ENCODE measurements at regions not wholly inside any gene's neighbourhood (a gene's known extent, or its start where the extent isn't known, plus 50 kb on each side); places are given as distances from the start of the nearest gene placed in this dataset.

GRCh38 chr14:106823552-106823951 is 1297.2 kb downstream of the TMEM121 start:
- DNase-seq, result no peak

GRCh38 chr14:106826833-106827369 is 1300.5 kb downstream of the TMEM121 start:
- DNase-seq, result no peak

DNA sequence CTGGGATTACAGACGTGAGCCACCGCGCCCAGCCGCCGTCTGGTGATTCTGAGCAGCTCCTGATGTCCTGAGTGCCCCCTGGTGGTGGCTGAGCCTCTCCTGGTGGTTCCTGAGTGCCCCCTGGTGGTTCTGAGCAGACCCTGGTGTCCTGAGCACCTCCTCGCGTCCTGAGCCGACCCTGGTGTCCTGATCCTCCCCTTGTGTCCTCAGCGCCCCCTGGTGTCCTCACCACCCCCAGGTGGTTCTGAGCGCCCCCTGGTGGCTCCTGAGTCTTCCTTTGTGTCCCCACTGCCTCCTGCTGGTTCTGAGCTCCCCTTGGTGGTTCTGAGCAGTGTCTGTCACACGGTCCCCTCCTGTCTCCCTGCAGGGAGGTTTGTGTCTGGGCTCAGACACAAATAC is 1304.9 kb downstream of the TMEM121 start:
- no peak for DNase-seq

- no peak for DNase-seq
Observed at GRCh38 chr14:106837870-106838269, 1311.5 kb downstream of the TMEM121 start.

- no peak for DNase-seq
Observed at GRCh38 chr14:106838991-106839769, 1312.8 kb downstream of the TMEM121 start.

DNA sequence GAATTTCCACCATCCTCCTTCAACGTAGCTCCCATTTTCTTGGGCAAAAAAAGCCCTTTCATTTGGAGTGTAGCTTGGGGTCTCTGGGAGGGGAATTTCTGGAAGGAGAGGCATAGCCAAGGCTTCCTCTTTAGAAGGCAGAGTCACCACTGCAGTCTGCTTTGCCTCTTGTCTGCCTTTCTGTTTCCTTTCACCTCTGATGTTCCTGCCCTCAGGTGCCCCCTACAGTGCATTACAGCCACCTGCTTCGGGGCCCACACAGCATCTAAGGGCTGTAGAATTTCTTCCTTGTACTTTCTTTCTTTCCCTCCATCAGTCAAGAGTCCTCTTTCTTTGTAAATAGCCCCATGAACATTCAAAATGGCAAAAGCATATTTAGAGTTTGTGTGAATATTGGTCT is 1313.9 kb downstream of the TMEM121 start:
- DNase-seq, result no peak

GRCh38 chr14:106840991-106841390 is 1314.6 kb downstream of the TMEM121 start:
- DNase-seq, result peak; percentile 24

DNA sequence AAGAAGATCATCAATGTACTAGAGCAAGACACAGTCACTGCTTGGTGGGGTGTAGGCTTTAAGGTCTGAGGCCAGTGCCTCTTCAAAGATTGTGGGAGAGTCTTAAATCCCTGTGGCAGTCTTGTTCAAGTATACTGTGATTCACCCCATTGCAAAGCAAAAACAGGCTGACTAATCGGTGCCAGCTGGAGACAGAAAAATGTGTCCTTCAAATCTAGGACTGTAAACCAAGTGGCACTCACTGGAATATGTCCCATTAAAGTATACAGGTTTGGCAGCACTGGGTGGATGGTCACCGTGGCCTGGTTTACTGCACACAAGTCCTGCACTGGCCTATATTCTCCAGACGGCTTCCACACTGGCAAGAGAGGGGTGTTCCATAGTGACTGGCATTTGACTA is 1315.3 kb downstream of the TMEM121 start:
- no peak for DNase-seq

DNA sequence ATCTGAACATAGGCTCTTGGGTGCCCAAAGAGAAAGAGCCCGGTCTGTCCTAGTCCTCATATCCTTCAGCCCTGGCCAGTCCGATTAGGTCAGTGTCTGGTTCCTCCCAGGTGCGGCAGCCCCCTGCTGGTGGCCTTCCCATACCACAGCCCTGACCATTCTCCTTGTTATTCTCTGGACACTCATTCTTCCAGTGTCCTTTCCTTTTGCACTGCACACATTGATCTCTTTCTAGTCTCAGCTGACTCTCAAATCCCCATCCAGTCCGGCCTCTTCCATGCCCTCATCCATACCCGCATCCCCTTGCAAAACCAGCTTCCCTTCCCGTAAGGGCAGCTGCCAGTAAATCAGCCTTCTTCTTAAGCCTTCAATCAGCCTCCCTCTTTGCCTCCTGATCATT is 1316.3 kb downstream of the TMEM121 start:
- no peak for DNase-seq

DNA sequence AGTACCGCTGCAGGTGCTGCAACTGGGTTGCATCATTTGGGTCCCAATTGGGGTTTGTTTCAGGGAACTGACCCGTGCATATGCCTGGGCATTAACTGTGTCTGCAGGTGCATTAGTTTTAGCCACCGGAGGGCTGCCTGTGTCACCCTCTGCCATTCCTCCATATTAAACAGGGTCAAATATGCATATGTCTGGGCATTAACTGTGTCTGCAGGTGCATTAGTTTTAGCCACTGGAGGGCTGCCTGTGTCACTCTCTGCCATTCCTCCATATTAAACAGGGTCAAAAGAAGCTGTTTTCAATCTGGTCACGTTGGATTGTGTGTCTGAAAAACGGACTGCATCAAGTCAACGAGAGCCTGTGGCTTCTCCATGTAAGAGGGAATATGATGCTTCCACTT is 1317.0 kb downstream of the TMEM121 start:
- DNase-seq, result no peak

GRCh38 chr14:106843951-106844483 is 1317.6 kb downstream of the TMEM121 start:
- DNase-seq, result peak; percentile 84

DNA sequence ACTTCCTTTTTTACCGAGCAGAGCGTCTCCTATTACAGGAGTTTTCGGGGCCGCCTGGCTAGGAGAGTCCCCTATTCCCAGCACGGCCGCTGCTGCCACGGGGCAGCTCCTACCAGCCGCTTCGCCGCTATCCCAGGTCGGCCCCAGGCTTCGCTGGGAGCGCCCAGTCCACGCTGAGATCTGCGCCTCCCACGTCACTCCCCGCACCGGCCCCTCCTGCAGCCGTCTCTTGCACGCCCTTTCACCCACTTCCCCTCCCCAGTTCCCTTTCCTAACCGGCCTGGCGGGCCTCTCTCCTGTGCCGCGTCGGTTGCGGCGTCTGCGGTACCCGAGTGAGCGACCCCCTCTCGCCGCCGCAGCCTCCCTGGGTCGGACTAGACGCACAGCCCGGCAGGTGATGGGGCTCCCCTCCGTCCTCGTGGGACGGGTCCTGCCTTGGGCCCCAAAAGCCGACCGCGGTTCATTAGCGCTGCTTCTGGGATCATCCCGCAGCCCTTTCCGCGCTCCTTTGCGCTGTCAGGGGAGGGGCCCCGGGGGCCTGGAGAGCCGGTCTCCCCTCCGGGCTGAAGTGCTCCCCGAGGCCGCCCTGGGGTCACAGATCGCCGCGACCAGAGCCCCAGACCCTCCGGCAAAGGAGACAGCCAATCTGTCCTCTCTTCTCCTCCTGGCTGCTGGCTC is 1318.4 kb downstream of the TMEM121 start:
- peak; percentile 88 for DNase-seq

DNA sequence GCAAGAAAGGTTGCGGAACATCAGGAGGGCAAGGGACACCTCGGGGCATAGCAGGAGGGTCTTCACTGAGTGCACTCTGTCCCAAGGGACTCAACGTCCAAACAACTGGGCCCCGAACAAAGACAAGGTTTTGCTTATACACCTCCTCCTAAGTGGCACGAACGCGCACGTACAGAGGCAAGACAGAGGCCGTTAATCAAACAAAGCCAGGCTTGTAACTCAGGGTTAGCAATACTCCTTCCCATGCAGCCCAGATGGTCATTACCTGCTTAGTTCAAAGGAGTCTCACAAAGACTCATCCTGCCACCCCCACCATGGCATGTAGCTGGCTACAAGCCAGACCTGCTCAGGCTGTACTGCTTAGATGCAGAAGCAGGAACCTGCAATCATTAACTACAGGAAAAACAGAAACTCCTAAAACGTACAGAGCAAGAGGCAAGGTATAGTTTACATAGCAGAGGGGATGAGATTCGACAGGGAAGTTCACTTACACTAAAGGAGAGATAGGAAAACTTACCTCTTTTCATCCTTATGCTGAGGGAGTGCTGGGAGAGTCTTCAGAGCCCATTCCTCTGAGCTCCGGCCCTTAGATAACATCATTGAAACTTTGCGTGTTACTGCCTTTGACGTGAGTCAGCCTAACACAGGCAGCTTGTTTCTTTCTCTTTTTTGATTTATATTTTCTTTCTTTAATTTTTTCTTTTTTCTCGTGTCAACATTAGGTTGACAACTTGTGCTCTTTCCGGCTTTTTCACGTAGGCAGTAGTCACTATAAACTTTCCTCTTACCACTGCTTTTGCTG is 1319.1 kb downstream of the TMEM121 start:
- peak; percentile 70 for DNase-seq

GRCh38 chr14:106846218-106846617 is 1319.8 kb downstream of the TMEM121 start:
- DNase-seq, result no peak

- no peak for DNase-seq
Observed at GRCh38 chr14:106848330-106849121, 1322.1 kb downstream of the TMEM121 start.

DNA sequence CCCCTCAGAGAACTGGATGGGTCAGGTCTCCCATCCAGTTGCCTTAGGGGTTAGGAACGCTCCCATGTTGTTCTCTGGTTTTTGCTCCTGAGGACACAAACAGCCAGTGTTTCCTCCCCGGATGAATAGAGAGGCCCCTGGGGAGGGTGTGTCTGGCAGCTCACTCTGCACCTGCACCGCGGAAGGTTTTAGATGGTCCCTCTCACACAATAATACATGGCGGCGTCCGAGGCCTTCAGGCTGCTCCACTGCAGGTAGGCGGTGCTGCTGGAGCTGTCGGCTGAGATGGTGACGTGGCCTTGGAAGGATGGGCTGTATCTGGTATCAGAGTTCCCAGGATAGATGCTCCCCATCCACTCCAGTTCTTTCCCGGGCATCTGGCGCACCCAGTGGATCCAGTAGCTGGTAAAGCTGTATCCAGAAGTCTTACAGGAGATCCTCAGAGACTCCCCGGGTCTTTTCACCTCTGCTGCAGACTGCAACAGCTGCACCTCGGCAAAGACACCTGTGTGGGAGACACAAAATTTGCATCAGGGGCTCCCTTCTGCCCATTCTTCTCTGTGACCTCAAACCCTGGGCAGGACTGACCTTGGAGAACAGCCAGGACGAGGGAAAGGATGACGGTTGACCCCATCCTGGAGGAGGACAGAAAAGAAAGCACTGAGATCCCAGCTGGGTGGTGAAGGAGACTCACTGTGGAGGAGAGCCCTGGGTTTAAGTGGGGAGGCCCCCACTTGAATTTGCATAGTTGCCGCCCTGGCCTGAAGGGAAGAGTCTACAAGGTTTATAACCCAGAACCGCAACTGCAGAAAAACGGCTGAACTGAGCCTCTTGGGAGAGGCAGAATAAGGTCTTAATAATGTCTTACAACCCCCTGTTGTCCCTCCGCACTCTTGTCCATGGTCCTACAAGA is 1324.8 kb downstream of the TMEM121 start:
- DNase-seq, result no peak

GRCh38 chr14:106872611-106873446 is 1346.4 kb downstream of the TMEM121 start:
- peak; percentile 84 for DNase-seq

DNA sequence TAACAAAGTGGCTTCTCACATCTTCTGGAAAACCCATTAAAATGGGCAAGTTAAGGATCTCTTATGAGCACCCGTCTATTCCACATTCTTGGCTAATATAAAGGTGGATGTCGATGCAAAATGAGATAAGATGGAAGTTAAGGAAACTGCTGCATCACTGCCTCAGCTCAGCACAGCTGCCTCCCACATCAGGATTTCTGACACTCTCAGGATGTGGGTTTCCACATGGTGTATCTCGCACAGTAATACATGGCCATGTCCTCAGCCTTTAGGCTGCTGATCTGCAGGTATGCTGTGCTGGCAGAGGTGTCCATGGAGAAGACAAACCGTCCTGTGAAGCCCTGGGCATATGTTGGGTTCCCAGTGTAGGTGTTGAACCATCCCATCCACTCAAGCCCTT is 1348.0 kb downstream of the TMEM121 start:
- DNase-seq, result peak; percentile 37

DNA sequence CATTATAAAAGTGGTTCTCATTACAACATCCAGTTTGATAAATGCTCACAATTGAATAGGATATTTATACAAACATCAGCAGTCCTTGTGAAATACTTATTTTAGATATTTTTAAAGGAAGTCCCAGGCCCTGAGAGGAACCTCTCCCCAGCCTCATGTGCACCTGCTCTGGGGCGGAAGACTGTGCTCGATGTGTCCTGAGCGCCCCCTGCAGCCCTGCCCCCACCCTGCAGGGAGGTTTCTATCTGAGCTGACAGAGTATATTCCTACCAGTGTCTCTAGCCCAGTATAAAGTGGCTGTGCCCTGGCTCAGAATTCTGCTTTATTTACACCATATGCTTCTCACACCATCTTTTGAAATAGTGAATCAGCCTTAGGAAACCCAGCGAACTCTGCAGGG is 1349.1 kb downstream of the TMEM121 start:
- peak; percentile 61 for DNase-seq

- no peak for DNase-seq
Observed at GRCh38 chr14:106876711-106877110, 1350.3 kb downstream of the TMEM121 start.
